PC-3 (cell line): ENCODE measurements at regions not wholly inside any gene's neighbourhood (a gene's known extent, or its start where the extent isn't known, plus 50 kb on each side); places are given as distances from the start of the nearest gene placed in this dataset.

Source experiments
- ATAC-seq: fragments of 200-7000 bp; cut with Tn5 transposase; 2 replicates; pipeline ENCODE4 v1.9.1; 2020; ENCODE audit warnings: mild to moderate bottlenecking, moderate library complexity
- BruUV-seq: library from RNA; stranded (reverse); fragments of 400-500 nt; replicated peaks from 2 replicates; lab custom pipeline; 2021; lab: Mats Ljungman, UMichigan
- CTCF ChIA-PET: fragments of 300-600 bp; sonication (Branson Sonifier 250); formaldehyde crosslinking; loops from one replicate; lab custom pipeline; 2022; ENCODE audit warnings: antibody characterized with exemption; lab: Charles Lee
- POLR2A ChIA-PET: fragments of 300-600 bp; sonication (Branson Sonifier 250); formaldehyde crosslinking; loops from one replicate; lab custom pipeline; 2022; ENCODE audit warnings: antibody characterized with exemption; ENCODE audit not compliant: unreplicated experiment; lab: Charles Lee
- DNase-seq: peaks from one replicate; pipeline ENCODE4 v3.0.0-alpha.2; 2015
- H2AFZ ChIP-seq: fragments of 300-600 bp; sonication (generic); 2 replicates; pipeline ENCODE4 v1.6.0; 2016; ENCODE audit warnings: antibody characterized with exemption, low read length
- H3F3A ChIP-seq: fragments of 300-600 bp; sonication (generic); one replicate; pipeline ENCODE4 v1.6.0; 2017; ENCODE audit warnings: antibody characterized with exemption, low read length, control low read depth, mild to moderate bottlenecking; ENCODE audit not compliant: unreplicated experiment
- H3K27ac ChIP-seq: fragments of 300-600 bp; sonication (generic); 2 replicates; pipeline ENCODE4 v1.5.1; 2016; ENCODE audit warnings: mild to moderate bottlenecking, low read length
- H3K27me3 ChIP-seq: fragments of 300-600 bp; sonication (generic); 2 replicates; pipeline ENCODE4 v1.6.1; 2016; ENCODE audit warnings: low read length, mixed read lengths
- H3K36me3 ChIP-seq: fragments of 300-600 bp; sonication (generic); 2 replicates; pipeline ENCODE4 v1.6.1; 2016; ENCODE audit warnings: low read depth, mixed run types, low read length, mixed read lengths
- H3K4me1 ChIP-seq: fragments of 300-600 bp; sonication (generic); 2 replicates; pipeline ENCODE4 v1.5.1; 2016; ENCODE audit warnings: low read length; ENCODE audit not compliant: insufficient read depth
- H3K4me2 ChIP-seq: fragments of 300-600 bp; sonication (generic); 2 replicates; pipeline ENCODE4 v1.6.0; 2016; ENCODE audit warnings: low read length
- H3K4me3 ChIP-seq: fragments of 300-600 bp; sonication (generic); 2 replicates; pipeline ENCODE4 v1.5.1; 2016; ENCODE audit warnings: mild to moderate bottlenecking, low read length, mixed read lengths
- H3K79me2 ChIP-seq: fragments of 300-600 bp; sonication (generic); 2 replicates; pipeline ENCODE4 v1.6.1; 2017; ENCODE audit warnings: low read length, mixed read lengths
- H3K9ac ChIP-seq: fragments of 300-600 bp; sonication (generic); 2 replicates; pipeline ENCODE4 v1.6.0; 2016; ENCODE audit warnings: mild to moderate bottlenecking, low read length
- H3K9me2 ChIP-seq: fragments of 300-600 bp; sonication (generic); replicated peaks from 2 replicates; pipeline ENCODE4 v1.6.1; 2016; ENCODE audit warnings: mixed run types, low read length, mixed read lengths
- H3K9me3 ChIP-seq: fragments of 300-600 bp; sonication (generic); 2 replicates; pipeline ENCODE4 v1.6.1; 2016; ENCODE audit warnings: low read length, mixed read lengths
- H4K20me1 ChIP-seq: fragments of 300-600 bp; sonication (generic); 2 replicates; pipeline ENCODE4 v1.6.1; 2016; ENCODE audit warnings: low read length, mixed read lengths
- EZH2 ChIP-seq: fragments of 300-600 bp; sonication (generic); IDR thresholded peaks from one replicate; pipeline ENCODE4 v1.6.1; 2017; ENCODE audit warnings: antibody characterized with exemption, mild to moderate bottlenecking, low read length; ENCODE audit not compliant: unreplicated experiment
- EZH2phosphoT487 ChIP-seq: fragments of 300-600 bp; sonication (generic); IDR thresholded peaks from 2 replicates; pipeline ENCODE4 v1.6.1; 2018; ENCODE audit warnings: mild to moderate bottlenecking, antibody characterized with exemption, low read length, borderline replicate concordance
- intact Hi-C: fragments of 100-400 bp; cut with micrococcal nuclease; formaldehyde crosslinking; loops from 2 replicates; pipeline ENCODE4 v1.9.0; 2023
- TF ChIP-seq, protein P1 (sequence below): fragments of 300-600 bp; sonication (generic); conservative IDR thresholded peaks from 2 replicates; pipeline ENCODE4 v1.5.1; 2017; ENCODE audit warnings: antibody characterized with exemption, low read depth, mild to moderate bottlenecking, low read length

- Histone ChIP-seq H3K79me2 (no peaks in the 10 kb centered on the region), H3K4me1 (no peaks in the 10 kb centered on the region), H3F3A (no peaks in the 10 kb centered on the region), H3K27me3 (no peaks in the 10 kb centered on the region), H3K9me2 (no peaks in the 10 kb centered on the region), H3K9ac (no peak overlapping the region), H3K9me3 (0 out of 2 replicates have a peak, but pooled peaks cover 8% of the 10 kb centered on the region), H3K4me2 (no peak overlapping the region), H2AFZ (no peak overlapping the region), H3K36me3 (no peaks in the 10 kb centered on the region), H3K27ac (no peak overlapping the region), H4K20me1 (no peaks in the 10 kb centered on the region), H3K4me3 (no peak overlapping the region)
- POLR2A ChIA-PET, result no interaction called here
- DNase-seq, result no peak
- TF ChIP-seq, protein P1, sequence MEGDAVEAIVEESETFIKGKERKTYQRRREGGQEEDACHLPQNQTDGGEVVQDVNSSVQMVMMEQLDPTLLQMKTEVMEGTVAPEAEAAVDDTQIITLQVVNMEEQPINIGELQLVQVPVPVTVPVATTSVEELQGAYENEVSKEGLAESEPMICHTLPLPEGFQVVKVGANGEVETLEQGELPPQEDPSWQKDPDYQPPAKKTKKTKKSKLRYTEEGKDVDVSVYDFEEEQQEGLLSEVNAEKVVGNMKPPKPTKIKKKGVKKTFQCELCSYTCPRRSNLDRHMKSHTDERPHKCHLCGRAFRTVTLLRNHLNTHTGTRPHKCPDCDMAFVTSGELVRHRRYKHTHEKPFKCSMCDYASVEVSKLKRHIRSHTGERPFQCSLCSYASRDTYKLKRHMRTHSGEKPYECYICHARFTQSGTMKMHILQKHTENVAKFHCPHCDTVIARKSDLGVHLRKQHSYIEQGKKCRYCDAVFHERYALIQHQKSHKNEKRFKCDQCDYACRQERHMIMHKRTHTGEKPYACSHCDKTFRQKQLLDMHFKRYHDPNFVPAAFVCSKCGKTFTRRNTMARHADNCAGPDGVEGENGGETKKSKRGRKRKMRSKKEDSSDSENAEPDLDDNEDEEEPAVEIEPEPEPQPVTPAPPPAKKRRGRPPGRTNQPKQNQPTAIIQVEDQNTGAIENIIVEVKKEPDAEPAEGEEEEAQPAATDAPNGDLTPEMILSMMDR, result no peak
- no peak for ATAC-seq
- no TSS peak for BruUV-seq
- CTCF ChIA-PET, result no interaction called here
- intact Hi-C loops, result no loop called here
These were observed 101.2 kb upstream of the ZNF716 start for GRCh38 chr7:57348646-57349269.

- POLR2A ChIA-PET, result no interaction called here
- Histone ChIP-seq H3K9me3 (0 out of 2 replicates have a peak, but pooled peaks cover 8% of the 10 kb centered on the region), H3K79me2 (no peaks in the 10 kb centered on the region), H4K20me1 (no peaks in the 10 kb centered on the region), H3K9me2 (no peaks in the 10 kb centered on the region), H3K27me3 (no peaks in the 10 kb centered on the region), H3K4me2 (no peak overlapping the region), H3F3A (no peaks in the 10 kb centered on the region), H3K9ac (no peak overlapping the region), H3K27ac (no peak overlapping the region), H3K4me1 (no peaks in the 10 kb centered on the region), H2AFZ (no peak overlapping the region), H3K36me3 (no peaks in the 10 kb centered on the region), H3K4me3 (no peak overlapping the region)
- DNase-seq (no peak), ATAC-seq (no peak)
- CTCF ChIA-PET, result no interaction called here
- TF ChIP-seq EZH2 (no peak), EZH2phosphoT487 (no peak)
- TF ChIP-seq, protein P1, result no peak
- intact Hi-C loops, result no loop called here
- BruUV-seq, result no TSS peak
These were observed 95.8 kb upstream of the ZNF716 start for GRCh38 chr7:57354195-57354594.

DNA sequence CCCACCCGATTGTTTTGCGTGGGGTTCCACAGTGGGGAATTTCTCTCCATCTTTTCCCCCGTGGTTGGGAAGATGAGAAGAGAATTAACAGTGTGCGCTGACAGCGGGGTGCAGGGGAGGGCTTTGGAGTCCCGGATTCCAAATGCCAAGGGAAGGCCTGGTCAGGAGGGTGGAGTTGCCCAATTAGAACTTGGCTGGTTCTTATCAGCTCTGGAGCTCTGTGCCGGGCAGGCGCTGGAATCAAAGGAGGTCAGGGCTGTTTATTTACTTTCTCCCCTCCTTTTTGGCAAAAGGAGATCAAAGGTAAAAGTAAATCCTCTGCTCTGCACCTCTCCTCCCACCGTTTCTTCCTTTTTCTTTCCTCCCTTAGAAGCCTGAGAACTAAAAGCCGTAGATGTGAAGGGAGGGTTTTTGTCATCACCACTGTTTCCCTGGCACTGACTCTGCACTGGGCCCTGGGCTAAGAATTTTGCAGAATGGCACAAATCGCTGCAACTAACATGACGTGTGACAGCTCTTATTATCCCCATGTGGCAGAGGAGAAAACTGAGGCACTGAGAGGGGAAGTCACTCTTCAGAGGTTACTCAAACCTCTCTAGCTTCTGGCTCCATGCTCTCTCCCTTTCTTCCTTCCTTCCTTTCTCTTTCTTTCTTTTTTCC, 95.2 kb upstream of the ZNF716 start:
- no TSS peak for BruUV-seq
- DNase-seq, result no peak
- 0 out of 2 replicates have a peak, but pooled peaks cover 8% of the 10 kb centered on the region for H3K9me3 ChIP-seq

More for the DNA sequence above, 95.2 kb upstream of the ZNF716 start:
- Histone ChIP-seq H3K4me1 (no peaks in the 10 kb centered on the region), H3K27me3 (no peaks in the 10 kb centered on the region), H3K36me3 (no peaks in the 10 kb centered on the region), H4K20me1 (no peaks in the 10 kb centered on the region), H3K4me3 (no peak overlapping the region), H3K79me2 (no peaks in the 10 kb centered on the region), H2AFZ (no peak overlapping the region), H3K27ac (no peak overlapping the region), H3K9ac (no peak overlapping the region), H3F3A (no peaks in the 10 kb centered on the region), H3K9me2 (no peaks in the 10 kb centered on the region), H3K4me2 (no peak overlapping the region)
- no peak for TF ChIP-seq EZH2phosphoT487
- no peak for TF ChIP-seq EZH2
- TF ChIP-seq, protein P1, result no peak
- ChIA-PET CTCF (no interaction called here), POLR2A (no interaction called here)
- no peak for ATAC-seq
- intact Hi-C loops, result no loop called here
